Calu3 (cell line): ENCODE measurements at regions not wholly inside any gene's neighbourhood (a gene's known extent, or its start where the extent isn't known, plus 50 kb on each side); places are given as distances from the start of the nearest gene placed in this dataset.

Experiments used
- BruUV-seq: library from RNA; stranded (reverse); fragments of 400-500 nt; replicated peaks from 2 replicates; lab custom pipeline; 2021; lab: Mats Ljungman, UMichigan
- CTCF ChIA-PET: fragments of 300-600 bp; sonication (Branson Sonifier 250); formaldehyde crosslinking; loops from one replicate; lab custom pipeline; 2022; ENCODE audit warnings: antibody characterized with exemption; lab: Charles Lee
- DNase-seq: peaks from one replicate; pipeline ENCODE4 v3.0.0; 2022
- H3K27ac Mint-ChIP-seq: one replicate; pipeline ENCODE4 v1.8.0; 2022; ENCODE audit warnings: mixed read lengths; ENCODE audit not compliant: unreplicated experiment
- H3K27me3 Mint-ChIP-seq: one replicate; pipeline ENCODE4 v1.8.0; 2022; ENCODE audit warnings: mixed read lengths; ENCODE audit not compliant: unreplicated experiment
- H3K36me3 Mint-ChIP-seq: one replicate; pipeline ENCODE4 v1.8.0; 2022; ENCODE audit warnings: mild to moderate bottlenecking, moderate library complexity, mixed read lengths; ENCODE audit not compliant: insufficient read depth, unreplicated experiment
- H3K4me1 Mint-ChIP-seq: one replicate; pipeline ENCODE4 v1.8.0; 2022; ENCODE audit warnings: mild to moderate bottlenecking, low read depth, mixed read lengths; ENCODE audit not compliant: unreplicated experiment
- H3K4me3 Mint-ChIP-seq: one replicate; pipeline ENCODE4 v1.8.0; 2022; ENCODE audit warnings: mild to moderate bottlenecking, low read depth, moderate library complexity, mixed read lengths; ENCODE audit not compliant: unreplicated experiment
- H3K9me3 Mint-ChIP-seq: one replicate; pipeline ENCODE4 v1.8.0; 2022; ENCODE audit warnings: low read depth, mixed read lengths; ENCODE audit not compliant: unreplicated experiment
- CTCF ChIP-seq: fragments of 200-600 bp; IDR thresholded peaks from one replicate; pipeline ENCODE4 v1.8.0; 2022; ENCODE audit warnings: antibody characterized with exemption; ENCODE audit not compliant: unreplicated experiment
- intact Hi-C: fragments of 100-400 bp; cut with micrococcal nuclease; formaldehyde crosslinking; loops from one replicate; pipeline ENCODE4 v1.10.0; 2022; ENCODE audit not compliant: unreplicated experiment

GRCh38 chr11:11022125-11022730 lies 164.4 kb upstream of the ZBED5 start:
- H3K4me1 Mint-ChIP-seq, result no peaks in the 10 kb centered on the region
- no peaks in the 10 kb centered on the region for H3K27me3 Mint-ChIP-seq
- H3K36me3 Mint-ChIP-seq, result no peaks in the 10 kb centered on the region
- intact Hi-C loops, result loop anchor here (1.0 to 2.0 kb wide), 2 partner anchors 89 to 229 kb away; no protein-coding TSS in a partner anchor
- TF ChIP-seq CTCF, result peak; percentile 32
- H3K9me3 Mint-ChIP-seq, result no peaks in the 10 kb centered on the region
- CTCF ChIA-PET, result interaction anchor here (1.8 to 4.1 kb wide), 3 partner anchors 88 to 252 kb away, joined by 8 to 30 read pairs (median 24); no protein-coding TSS in a partner anchor
- H3K27ac Mint-ChIP-seq, result no peak overlapping the region
- no peak overlapping the region for H3K4me3 Mint-ChIP-seq
- no TSS peak for BruUV-seq
- peak; percentile 29 for DNase-seq

DNA sequence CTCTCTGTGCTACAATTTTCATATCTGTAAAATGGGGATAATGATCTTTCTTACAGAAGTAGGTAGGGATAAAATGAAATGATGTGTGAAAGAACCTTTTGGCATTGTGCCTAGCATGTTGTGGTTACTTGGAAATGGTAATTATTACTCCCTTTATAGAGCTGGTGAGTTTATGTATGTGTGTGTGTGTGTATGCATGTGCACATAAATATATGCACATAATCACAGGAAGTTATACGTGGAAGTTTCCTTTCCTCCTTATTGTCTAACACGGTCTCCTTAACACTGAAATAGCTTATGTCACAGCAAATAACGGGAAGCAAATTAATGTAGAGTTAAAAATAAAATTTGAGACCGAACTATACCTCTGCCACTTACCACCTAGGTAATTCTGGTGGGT lies 163.7 kb upstream of the ZBED5 start:
- TF ChIP-seq CTCF, result no peak
- intact Hi-C loops, result no loop called here
- H3K4me1 Mint-ChIP-seq, result no peaks in the 10 kb centered on the region

GRCh38 chr11:11020747-11021149 lies 162.9 kb upstream of the ZBED5 start:
- no TSS peak for BruUV-seq
- CTCF ChIA-PET, result interaction anchor here (1.0 to 4.1 kb wide), 5 partner anchors 17 to 250 kb away, joined by 3 to 27 read pairs (median 8); no protein-coding TSS in a partner anchor
- H3K36me3 Mint-ChIP-seq, result no peaks in the 10 kb centered on the region
- no peaks in the 10 kb centered on the region for H3K27me3 Mint-ChIP-seq
- no peak for DNase-seq
- no peak for TF ChIP-seq CTCF
- no peak overlapping the region for H3K4me3 Mint-ChIP-seq
- H3K27ac Mint-ChIP-seq, result no peak overlapping the region
- H3K9me3 Mint-ChIP-seq, result no peaks in the 10 kb centered on the region
- H3K4me1 Mint-ChIP-seq, result no peaks in the 10 kb centered on the region
- intact Hi-C loops, result no loop called here

More for the DNA sequence above, 163.7 kb upstream of the ZBED5 start:
- CTCF ChIA-PET, result interaction anchor here (1.4 to 4.1 kb wide), 4 partner anchors 88 to 251 kb away, joined by 4 to 27 read pairs (median 14); no protein-coding TSS in a partner anchor
- Mint-ChIP-seq H3K27ac (no peak overlapping the region), H3K4me3 (no peak overlapping the region), H3K36me3 (no peaks in the 10 kb centered on the region), H3K9me3 (no peaks in the 10 kb centered on the region), H3K27me3 (no peaks in the 10 kb centered on the region)
- no peak for DNase-seq
- BruUV-seq, result no TSS peak

DNA sequence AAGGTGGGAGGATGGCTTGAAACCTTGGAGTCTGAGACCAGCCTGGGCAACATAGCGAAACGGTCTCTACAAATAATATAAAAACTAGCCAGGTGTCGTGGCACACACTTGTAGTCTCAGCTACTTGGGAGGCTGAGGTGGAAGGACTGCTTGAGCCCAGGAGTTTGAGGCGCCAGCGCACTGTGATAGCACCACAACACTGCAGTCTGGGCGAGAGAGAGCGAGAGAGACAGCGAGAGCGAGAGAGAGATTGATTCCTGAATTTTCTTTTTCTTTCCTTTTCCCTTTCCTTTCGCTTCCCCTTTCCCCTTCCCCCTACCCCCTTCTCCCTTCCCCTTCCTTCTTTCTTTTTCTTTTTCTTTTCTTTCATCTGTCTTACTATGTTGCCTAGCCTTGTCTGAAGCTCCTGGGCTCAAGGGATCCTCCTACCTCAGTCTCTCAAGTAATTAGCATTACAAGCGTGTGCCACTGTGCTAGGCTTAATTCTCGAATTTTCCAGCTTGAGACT lies 162.4 kb upstream of the ZBED5 start:
- no peaks in the 10 kb centered on the region for H3K27me3 Mint-ChIP-seq
- H3K9me3 Mint-ChIP-seq, result no peaks in the 10 kb centered on the region
- no peak overlapping the region for H3K27ac Mint-ChIP-seq
- H3K36me3 Mint-ChIP-seq, result no peaks in the 10 kb centered on the region
- no peak overlapping the region for H3K4me3 Mint-ChIP-seq
- CTCF ChIA-PET, result interaction anchor here (1.0 to 4.1 kb wide), 5 partner anchors 18 to 250 kb away, joined by 3 to 27 read pairs (median 8); no protein-coding TSS in a partner anchor
- no peak for DNase-seq
- no TSS peak for BruUV-seq
- TF ChIP-seq CTCF, result no peak
- intact Hi-C loops, result no loop called here
- no peaks in the 10 kb centered on the region for H3K4me1 Mint-ChIP-seq
